ENCODE measurements at regions not wholly inside any gene's neighbourhood (a gene's known extent, or its start where the extent isn't known, plus 50 kb on each side); places are given as distances from the start of the nearest gene placed in this dataset.

DNA sequence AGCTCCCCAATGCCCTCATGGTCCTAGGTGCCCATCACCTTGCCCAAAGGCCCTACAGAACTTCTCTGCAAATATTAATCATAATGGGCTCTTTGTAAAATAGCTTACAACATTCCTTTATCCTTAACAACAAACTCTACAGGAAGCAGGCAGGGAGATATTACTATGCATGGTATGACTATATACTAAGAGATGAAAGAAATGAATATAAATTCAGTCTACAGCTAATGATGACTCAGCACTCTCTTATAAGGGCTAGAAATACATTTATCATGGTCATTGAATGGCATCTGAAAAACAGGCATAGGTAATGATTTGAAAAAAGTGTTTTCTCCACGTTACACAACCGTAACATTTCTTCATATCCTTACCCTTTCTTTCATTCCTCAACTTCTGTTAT lies 254.8 kb upstream of the DSEL start:
- Histone ChIP-seq H2BK20ac (ENCODE audit: low read length) (no peak overlapping the region), H3K9ac (replicated peaks in 1 of 4; ENCODE audit: extremely low read depth in 1 of 4, low read depth in 3 of 4, low read length in 3 of 4) (no peak overlapping the region), H2BK5ac (ENCODE audit: low read depth, low read length) (no peak overlapping the region), H3K4me3 (ENCODE audit: extremely low read depth in 1 of 4, insufficient read depth in 2 of 4, low read depth in 3 of 4, low read length in 4 of 4) (no peak overlapping the region), H4K5ac (ENCODE audit: insufficient read length, low read depth, low read length) (no peak overlapping the region), H3K79me1 (ENCODE audit: low read depth, low read length) (no peaks in the 10 kb centered on the region), H3K56ac (replicated peaks; ENCODE audit: insufficient read length, low read depth, low read length) (no peak overlapping the region), H3K23me2 (ENCODE audit: low read depth, low read length) (no peaks in the 10 kb centered on the region), H3K27me3 (replicated peaks in 1 of 4; ENCODE audit: control insufficient read depth in 3 of 4, extremely low read depth in 1 of 4, insufficient read depth in 3 of 4, low read length in 3 of 4) (no peaks in the 10 kb centered on the region), H3K4me2 (ENCODE audit: insufficient read depth in 1 of 2, low read depth in 2 of 2, low read length in 2 of 2) (no peak overlapping the region), H2BK15ac (ENCODE audit: low read length) (no peak overlapping the region), H2BK12ac (ENCODE audit: low read depth, low read length) (no peak overlapping the region), H3K14ac (ENCODE audit: insufficient read length) (no peak overlapping the region), H3K79me2 (ENCODE audit: control insufficient read depth in 1 of 2, insufficient read depth in 2 of 2, low read length in 2 of 2) (no peaks in the 10 kb centered on the region), H2AK5ac (ENCODE audit: low read depth, low read length) (no peak overlapping the region), H4K8ac (ENCODE audit: extremely low read depth, insufficient read depth, low read length) (no peak overlapping the region), H3K4ac (replicated peaks; ENCODE audit: insufficient read length, low read depth, low read length) (no peak overlapping the region), H3K9me3 (ENCODE audit: insufficient read depth in 2 of 2, low read depth in 1 of 2, low read length in 1 of 2) (no peaks in the 10 kb centered on the region; a peak in 1 of 4 replicates), H3K36me3 (ENCODE audit: control insufficient read depth in 2 of 4, insufficient read depth in 4 of 4, low read length in 3 of 4) (no peaks in the 10 kb centered on the region), H3K27ac (ENCODE audit: low read depth, low read length) (no peak overlapping the region), H3K18ac (ENCODE audit: extremely low read depth, low read length) (no peak overlapping the region), H2BK120ac (replicated peaks; ENCODE audit: low read depth, low read length) (no peak overlapping the region), H3K4me1 (replicated peaks in 1 of 4; ENCODE audit: control insufficient read depth in 3 of 4, insufficient read depth in 4 of 4, low read length in 3 of 4) (peaks cover 0 to 2% (median 0%) of the 10 kb centered on the region in 4 experiments; a peak in 1 of 7 replicates), H4K91ac (replicated peaks; ENCODE audit: insufficient read length, low read length) (no peak overlapping the region), H4K20me1 (replicated peaks in 1 of 2; ENCODE audit: control insufficient read depth in 1 of 2, insufficient read depth in 2 of 2, low read length in 2 of 2) (no peaks in the 10 kb centered on the region), H3K23ac (ENCODE audit: insufficient read length) (no peak overlapping the region), H2AFZ (ENCODE audit: low read length) (no peak overlapping the region)
- ChIA-PET POLR2A (ENCODE audit: partially characterized antibody) (no interaction called here), CTCF (ENCODE audit: partially characterized antibody) (no interaction called here)
- no peak for FAIRE-seq
- no peak for DNase-seq (ENCODE audit: low read depth in 1 of 2, low spot score in 2 of 2)
- 94 to 95% methylated on average over 2 of the region's 2 CpGs for WGBS, 2 experiments (ENCODE audit: extremely low coverage in 1 of 2, insufficient coverage in 1 of 2, insufficient read length in 1 of 2, insufficient replicate concordance in 2 of 2, low coverage in 1 of 2, low lambda C conversion rate in 2 of 2, missing lambda C conversion rate in 1 of 2)
- TF ChIP-seq POU5F1 (IDR thresholded peaks at IDR 0.05; ENCODE audit: low read depth, low read length) (no peak), TBP (IDR thresholded peaks at IDR 0.05; ENCODE audit: low read depth, low read length) (no peak), CHD1 (IDR thresholded peaks at IDR 0.05; ENCODE audit: low read depth, low read length) (no peak), JUN (IDR thresholded peaks at IDR 0.05; ENCODE audit: low read depth, low read length) (no peak)
